ENCODE measurements at regions not wholly inside any gene's neighbourhood (a gene's known extent, or its start where the extent isn't known, plus 50 kb on each side); places are given as distances from the start of the nearest gene placed in this dataset.

GRCh38 chr1:94592571-94592920, 51.0 kb upstream of the F3 start:
- DNase-seq (ENCODE audit: low spot score), result peak; percentile 22

GRCh38 chr1:94591823-94592570, 50.4 kb upstream of the F3 start:
- no peak for DNase-seq (ENCODE audit: low spot score)

Data from iPS-NIHi11 (cell line).